HG03280 (cell line): ENCODE measurements at regions not wholly inside any gene's neighbourhood (a gene's known extent, or its start where the extent isn't known, plus 50 kb on each side); places are given as distances from the start of the nearest gene placed in this dataset.
"Not testable (repeated sequence)": the region's sequence is repeated elsewhere in the genome, so short reads cannot be mapped to it uniquely, and the experiment has no call there.

Source experiments
- ATAC-seq: cut with Tn5 transposase; IDR thresholded peaks from one replicate; pipeline ENCODE4 v1.9.1; 2021; ENCODE audit warnings: mild to moderate bottlenecking, moderate library complexity; ENCODE audit not compliant: unreplicated experiment

GRCh38 chr1:101185421-101185820 lies 51.4 kb upstream of the S1PR1 start:
- no peak for ATAC-seq

- no peak for ATAC-seq
Observed at GRCh38 chr1:101183388-101183699, 53.5 kb upstream of the S1PR1 start.

- no peak for ATAC-seq
Observed at GRCh38 chr1:101182627-101183387, 54.0 kb upstream of the S1PR1 start.

- no peak for ATAC-seq
Observed at GRCh38 chr1:101181930-101182329, 54.9 kb upstream of the S1PR1 start.

- peak; percentile 90 for ATAC-seq
Observed at GRCh38 chr1:101178688-101179491, 57.9 kb upstream of the S1PR1 start.

- peak; percentile 2 for ATAC-seq
Observed at GRCh38 chr1:101178341-101178687, 58.5 kb upstream of the S1PR1 start.

GRCh38 chr1:101175886-101176285 lies 60.9 kb upstream of the S1PR1 start:
- ATAC-seq, result no peak

- ATAC-seq, result no peak
Observed at GRCh38 chr1:101175466-101175865, 61.4 kb upstream of the S1PR1 start.

GRCh38 chr1:101174722-101175121 lies 62.1 kb upstream of the S1PR1 start:
- ATAC-seq, result no peak

GRCh38 chr1:101174298-101174697 lies 62.5 kb upstream of the S1PR1 start:
- ATAC-seq, result not testable (repeated sequence)

- no peak for ATAC-seq
Observed at GRCh38 chr1:101170506-101171050, 66.2 kb upstream of the S1PR1 start.

GRCh38 chr1:101167891-101168290 lies 68.9 kb upstream of the S1PR1 start:
- ATAC-seq, result no peak

- ATAC-seq, result no peak
Observed at GRCh38 chr1:101166583-101167120, 70.2 kb upstream of the S1PR1 start.

- no peak for ATAC-seq
Observed at GRCh38 chr1:101165954-101166353, 70.9 kb upstream of the S1PR1 start.

- no peak for ATAC-seq
Observed at GRCh38 chr1:101165532-101165931, 71.3 kb upstream of the S1PR1 start.

GRCh38 chr1:101164776-101165175 lies 72.0 kb upstream of the S1PR1 start:
- ATAC-seq, result no peak

- ATAC-seq, result no peak
Observed at GRCh38 chr1:101162736-101163735, 73.8 kb upstream of the S1PR1 start.

GRCh38 chr1:101162300-101162699 lies 74.5 kb upstream of the S1PR1 start:
- no peak for ATAC-seq

GRCh38 chr1:101161619-101162018 lies 75.2 kb upstream of the S1PR1 start:
- ATAC-seq, result no peak

- no peak for ATAC-seq
Observed at GRCh38 chr1:101158424-101158823, 78.4 kb upstream of the S1PR1 start.

GRCh38 chr1:101154547-101154946 lies 82.3 kb upstream of the S1PR1 start:
- no peak for ATAC-seq
